HEK293 (cell line): ENCODE measurements at regions not wholly inside any gene's neighbourhood (a gene's known extent, or its start where the extent isn't known, plus 50 kb on each side); places are given as distances from the start of the nearest gene placed in this dataset.
A peak's percentile ranks its signal among the peaks of the same experiment; 100 is the strongest.
"Not testable (repeated sequence)": the region's sequence is repeated elsewhere in the genome, so short reads cannot be mapped to it uniquely, and the experiment has no call there.

ENCODE experiments used
- CTCF ChIA-PET: fragments of 350-600 bp; formaldehyde crosslinking; extraction: SDS; loops from one replicate; lab custom pipeline; 2021; ENCODE audit warnings: antibody characterized with exemption; lab: Yijun Ruan, JAX
- POLR2A ChIA-PET: fragments of 300-600 bp; formaldehyde crosslinking; extraction: SDS; loops from one replicate; lab custom pipeline; 2020; ENCODE audit warnings: antibody characterized with exemption, inconsistent platforms; lab: Yijun Ruan, JAX
- H3K27ac ChIP-seq: fragments of 200-500 bp; sonication (Bioruptor generic); 2 replicates; pipeline ENCODE4 v1.5.1; 2014; ENCODE audit warnings: low read depth, low read length, control low read depth, inconsistent platforms; ENCODE audit errors: extremely low read depth
- H3K36me3 ChIP-seq, 2 experiments: fragments of 200-500 bp in 1 of 2; sonication (Bioruptor generic) in 1 of 2; 1 replicate in 1 of 2; 2 replicates in 1 of 2; pipeline ENCODE4 v1.5.1; 2014 to 2017; ENCODE audit warnings: inconsistent platforms in 2 of 2, low read length in 2 of 2; ENCODE audit not compliant: control insufficient read depth in 2 of 2, insufficient read depth in 1 of 2
- H3K4me1 ChIP-seq: fragments of 200-500 bp; sonication (Bioruptor generic); 2 replicates; pipeline ENCODE4 v1.5.1; 2014; ENCODE audit warnings: mild to moderate bottlenecking, low read length, inconsistent platforms; ENCODE audit not compliant: control insufficient read depth, insufficient read depth
- H3K4me3 ChIP-seq: 2 replicates; pipeline ENCODE4 v1.5.1; 2011; ENCODE audit warnings: low read depth, mild to moderate bottlenecking, control low read depth, low read length, moderate library complexity
- H3K9me3 ChIP-seq: fragments of 200-500 bp; sonication (Bioruptor generic); 2 replicates; pipeline ENCODE4 v1.5.1; 2014; ENCODE audit warnings: low read depth, low read length, inconsistent platforms; ENCODE audit not compliant: control insufficient read depth, insufficient read depth
- BCL11A ChIP-seq: fragments of 450-650 bp; formaldehyde crosslinking; IDR thresholded peaks from 2 replicates; pipeline ENCODE4 v1.5.1; 2016; ENCODE audit warnings: low read depth, missing biosample characterization, missing genetic modification characterization
- KLF8 ChIP-seq: fragments of 450-650 bp; formaldehyde crosslinking; IDR thresholded peaks from 2 replicates; pipeline ENCODE4 v1.5.1; 2016; ENCODE audit warnings: missing biosample characterization, missing genetic modification characterization
- KLF9 ChIP-seq: fragments of 450-650 bp; formaldehyde crosslinking; IDR thresholded peaks from 2 replicates; pipeline ENCODE4 v1.5.1; 2016; ENCODE audit warnings: missing biosample characterization, missing genetic modification characterization, low read depth
- PRDM1 ChIP-seq: fragments of 450-650 bp; formaldehyde crosslinking; IDR thresholded peaks from 2 replicates; pipeline ENCODE4; 2016; ENCODE audit warnings: missing biosample characterization, missing genetic modification characterization
- TRIM28 ChIP-seq: IDR thresholded peaks from 2 replicates; pipeline ENCODE4 v1.6.1; 2011; ENCODE audit warnings: low read length, control low read depth, borderline replicate concordance
- ZBTB21 ChIP-seq: fragments of 450-650 bp; formaldehyde crosslinking; IDR thresholded peaks from 2 replicates; pipeline ENCODE4 v1.5.1; 2017; ENCODE audit warnings: missing biosample characterization, missing genetic modification characterization
- ZNF202 ChIP-seq: fragments of 450-650 bp; formaldehyde crosslinking; IDR thresholded peaks from 2 replicates; pipeline ENCODE4 v1.5.1; 2016; ENCODE audit warnings: missing biosample characterization, missing genetic modification characterization, borderline replicate concordance
- ZNF324 ChIP-seq: fragments of 450-650 bp; formaldehyde crosslinking; IDR thresholded peaks from 2 replicates; pipeline ENCODE4 v1.5.1; 2016; ENCODE audit warnings: missing biosample characterization, missing genetic modification characterization
- ZNF366 ChIP-seq: fragments of 450-650 bp; formaldehyde crosslinking; conservative IDR thresholded peaks from 2 replicates; pipeline ENCODE4 v1.5.1; 2016; ENCODE audit warnings: missing biosample characterization, missing genetic modification characterization
- ZSCAN23 ChIP-seq: fragments of 450-650 bp; formaldehyde crosslinking; IDR thresholded peaks from 2 replicates; pipeline ENCODE4 v1.5.1; 2016; ENCODE audit warnings: missing biosample characterization, missing genetic modification characterization
- TF ChIP-seq, protein P1 (sequence below): fragments of 450-650 bp; formaldehyde crosslinking; IDR thresholded peaks from 2 replicates; pipeline ENCODE4 v1.5.1; 2016; ENCODE audit warnings: missing biosample characterization, missing genetic modification characterization, borderline replicate concordance
- TF ChIP-seq, protein P2 (sequence below): fragments of 450-650 bp; formaldehyde crosslinking; IDR thresholded peaks from 2 replicates; pipeline ENCODE4 v1.5.1; 2016; ENCODE audit warnings: missing biosample characterization, missing genetic modification characterization
- TF ChIP-seq, protein P3 (sequence below): fragments of 450-650 bp; formaldehyde crosslinking; IDR thresholded peaks from 2 replicates; pipeline ENCODE4 v1.5.1; 2016; ENCODE audit warnings: missing biosample characterization, missing genetic modification characterization
- TF ChIP-seq, protein P4 (sequence below): fragments of 450-650 bp; formaldehyde crosslinking; IDR thresholded peaks from 2 replicates; pipeline ENCODE4 v1.5.1; 2016; ENCODE audit warnings: missing biosample characterization, missing genetic modification characterization
- TF ChIP-seq, protein P5 (sequence below): fragments of 450-650 bp; formaldehyde crosslinking; IDR thresholded peaks from 2 replicates; pipeline ENCODE4 v1.5.1; 2016; ENCODE audit warnings: missing biosample characterization, missing genetic modification characterization
- TF ChIP-seq, protein P6 (sequence below): fragments of 450-650 bp; formaldehyde crosslinking; IDR thresholded peaks from 2 replicates; pipeline ENCODE4 v1.5.1; 2016; ENCODE audit warnings: missing biosample characterization, missing genetic modification characterization

DNA sequence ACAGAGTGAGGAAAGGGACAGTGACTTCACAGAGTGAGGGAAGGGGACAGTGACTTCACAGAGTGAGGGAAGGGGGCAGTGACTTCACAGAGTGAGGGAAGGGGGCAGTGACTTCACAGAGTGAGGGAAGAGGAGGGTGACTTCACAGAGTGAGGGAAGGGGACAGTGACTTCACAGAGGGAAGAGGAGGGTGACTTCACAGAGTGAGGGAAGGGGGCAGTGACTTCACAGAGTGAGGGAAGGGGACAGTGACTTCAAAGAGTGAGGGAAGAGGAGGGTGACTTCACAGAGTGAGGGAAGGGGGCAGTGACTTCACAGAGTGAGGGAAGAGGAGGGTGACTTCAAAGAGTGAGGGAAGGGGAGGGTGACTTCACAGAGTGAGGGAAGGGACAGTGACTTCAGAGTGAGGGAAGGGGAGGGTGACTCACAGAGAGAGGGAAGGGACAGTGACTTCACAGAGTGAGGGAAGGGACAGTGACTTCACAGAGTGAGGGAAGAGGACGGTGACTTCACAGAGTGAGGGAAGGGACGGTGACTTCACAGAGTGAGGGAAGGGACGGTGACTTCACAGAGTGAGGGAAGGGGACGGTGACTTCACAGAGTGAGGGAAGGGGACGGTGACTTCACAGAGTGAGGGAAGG is 142.0 kb upstream of the PITRM1 start (continued):
- TF ChIP-seq, protein P1, sequence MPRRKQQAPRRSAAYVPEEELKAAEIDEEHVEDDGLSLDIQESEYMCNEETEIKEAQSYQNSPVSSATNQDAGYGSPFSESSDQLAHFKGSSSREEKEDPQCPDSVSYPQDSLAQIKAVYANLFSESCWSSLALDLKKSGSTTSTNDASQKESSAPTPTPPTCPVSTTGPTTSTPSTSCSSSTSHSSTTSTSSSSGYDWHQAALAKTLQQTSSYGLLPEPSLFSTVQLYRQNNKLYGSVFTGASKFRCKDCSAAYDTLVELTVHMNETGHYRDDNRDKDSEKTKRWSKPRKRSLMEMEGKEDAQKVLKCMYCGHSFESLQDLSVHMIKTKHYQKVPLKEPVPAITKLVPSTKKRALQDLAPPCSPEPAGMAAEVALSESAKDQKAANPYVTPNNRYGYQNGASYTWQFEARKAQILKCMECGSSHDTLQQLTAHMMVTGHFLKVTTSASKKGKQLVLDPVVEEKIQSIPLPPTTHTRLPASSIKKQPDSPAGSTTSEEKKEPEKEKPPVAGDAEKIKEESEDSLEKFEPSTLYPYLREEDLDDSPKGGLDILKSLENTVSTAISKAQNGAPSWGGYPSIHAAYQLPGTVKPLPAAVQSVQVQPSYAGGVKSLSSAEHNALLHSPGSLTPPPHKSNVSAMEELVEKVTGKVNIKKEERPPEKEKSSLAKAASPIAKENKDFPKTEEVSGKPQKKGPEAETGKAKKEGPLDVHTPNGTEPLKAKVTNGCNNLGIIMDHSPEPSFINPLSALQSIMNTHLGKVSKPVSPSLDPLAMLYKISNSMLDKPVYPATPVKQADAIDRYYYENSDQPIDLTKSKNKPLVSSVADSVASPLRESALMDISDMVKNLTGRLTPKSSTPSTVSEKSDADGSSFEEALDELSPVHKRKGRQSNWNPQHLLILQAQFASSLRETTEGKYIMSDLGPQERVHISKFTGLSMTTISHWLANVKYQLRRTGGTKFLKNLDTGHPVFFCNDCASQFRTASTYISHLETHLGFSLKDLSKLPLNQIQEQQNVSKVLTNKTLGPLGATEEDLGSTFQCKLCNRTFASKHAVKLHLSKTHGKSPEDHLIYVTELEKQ (tag by site-specific recombination) = 0 out of 2 replicates have a peak, but pooled peaks have one; percentile 4
- TF ChIP-seq, protein P2, sequence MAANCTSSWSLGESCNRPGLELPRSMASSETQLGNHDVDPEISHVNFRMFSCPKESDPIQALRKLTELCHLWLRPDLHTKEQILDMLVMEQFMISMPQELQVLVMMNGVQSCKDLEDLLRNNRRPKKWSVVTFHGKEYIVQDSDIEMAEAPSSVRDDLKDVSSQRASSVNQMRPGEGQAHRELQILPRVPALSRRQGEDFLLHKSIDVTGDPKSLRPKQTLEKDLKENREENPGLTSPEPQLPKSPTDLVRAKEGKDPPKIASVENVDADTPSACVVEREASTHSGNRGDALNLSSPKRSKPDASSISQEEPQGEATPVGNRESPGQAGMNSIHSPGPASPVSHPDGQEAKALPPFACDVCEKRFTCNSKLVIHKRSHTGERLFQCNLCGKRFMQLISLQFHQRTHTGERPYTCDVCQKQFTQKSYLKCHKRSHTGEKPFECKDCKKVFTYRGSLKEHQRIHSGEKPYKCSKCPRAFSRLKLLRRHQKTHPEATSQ = 0 out of 2 replicates have a peak, but pooled peaks have one; percentile 48
- TF ChIP-seq, protein P3, sequence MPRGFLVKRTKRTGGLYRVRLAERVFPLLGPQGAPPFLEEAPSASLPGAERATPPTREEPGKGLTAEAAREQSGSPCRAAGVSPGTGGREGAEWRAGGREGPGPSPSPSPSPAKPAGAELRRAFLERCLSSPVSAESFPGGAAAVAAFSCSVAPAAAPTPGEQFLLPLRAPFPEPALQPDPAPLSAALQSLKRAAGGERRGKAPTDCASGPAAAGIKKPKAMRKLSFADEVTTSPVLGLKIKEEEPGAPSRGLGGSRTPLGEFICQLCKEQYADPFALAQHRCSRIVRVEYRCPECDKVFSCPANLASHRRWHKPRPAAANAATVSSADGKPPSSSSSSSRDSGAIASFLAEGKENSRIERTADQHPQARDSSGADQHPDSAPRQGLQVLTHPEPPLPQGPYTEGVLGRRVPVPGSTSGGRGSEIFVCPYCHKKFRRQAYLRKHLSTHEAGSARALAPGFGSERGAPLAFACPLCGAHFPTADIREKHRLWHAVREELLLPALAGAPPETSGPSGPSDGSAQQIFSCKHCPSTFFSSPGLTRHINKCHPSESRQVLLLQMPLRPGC (tag by site-specific recombination) = peak; percentile 12; the same call in 1 of the 2 replicates
- TF ChIP-seq ZSCAN23 (tag by site-specific recombination) (0 out of 2 replicates have a peak, but pooled peaks have one; percentile 0), KLF9 (tag by site-specific recombination) (0 out of 2 replicates have a peak, but pooled peaks have one; percentile 4), TRIM28 (0 out of 2 replicates have a peak, but pooled peaks have one; percentile 12), BCL11A (tag by site-specific recombination) (0 out of 2 replicates have a peak, but pooled peaks have one; percentile 4), ZBTB21 (tag by site-specific recombination) (peak; percentile 91), KLF8 (tag by site-specific recombination) (peak; percentile 41)
- TF ChIP-seq, protein P4, sequence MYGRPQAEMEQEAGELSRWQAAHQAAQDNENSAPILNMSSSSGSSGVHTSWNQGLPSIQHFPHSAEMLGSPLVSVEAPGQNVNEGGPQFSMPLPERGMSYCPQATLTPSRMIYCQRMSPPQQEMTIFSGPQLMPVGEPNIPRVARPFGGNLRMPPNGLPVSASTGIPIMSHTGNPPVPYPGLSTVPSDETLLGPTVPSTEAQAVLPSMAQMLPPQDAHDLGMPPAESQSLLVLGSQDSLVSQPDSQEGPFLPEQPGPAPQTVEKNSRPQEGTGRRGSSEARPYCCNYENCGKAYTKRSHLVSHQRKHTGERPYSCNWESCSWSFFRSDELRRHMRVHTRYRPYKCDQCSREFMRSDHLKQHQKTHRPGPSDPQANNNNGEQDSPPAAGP (tag by site-specific recombination) = peak; percentile 92
- TF ChIP-seq, all 188 proteins: peak for 16; not testable (repeated sequence) for 172

DNA sequence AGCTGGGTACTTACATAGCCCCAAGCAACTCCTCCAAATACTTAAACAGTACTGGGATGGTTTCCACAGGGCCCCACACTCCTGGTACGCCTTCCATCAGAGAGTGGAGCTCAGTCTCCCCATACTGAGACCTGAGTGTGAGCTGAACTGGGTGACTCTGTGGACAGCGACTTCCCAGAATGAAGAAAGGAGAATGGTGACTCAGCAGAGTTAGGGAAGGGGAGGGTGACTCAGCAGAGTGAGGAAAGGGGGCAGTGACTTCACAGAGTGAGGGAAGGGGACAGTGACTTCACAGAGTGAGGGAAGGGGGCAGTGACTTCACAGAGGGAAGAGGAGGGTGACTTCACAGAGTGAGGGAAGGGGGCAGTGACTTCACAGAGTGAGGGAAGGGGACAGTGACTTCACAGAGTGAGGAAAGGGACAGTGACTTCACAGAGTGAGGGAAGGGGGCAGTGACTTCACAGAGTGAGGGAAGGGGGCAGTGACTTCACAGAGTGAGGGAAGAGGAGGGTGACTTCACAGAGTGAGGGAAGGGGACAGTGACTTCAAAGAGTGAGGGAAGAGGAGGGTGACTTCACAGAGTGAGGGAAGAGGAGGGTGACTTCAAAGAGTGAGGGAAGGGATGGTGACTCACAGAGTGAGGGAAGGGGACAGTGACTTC is 141.3 kb upstream of the PITRM1 start:
- H3K9me3 ChIP-seq, H3K4me3 ChIP-seq, H3K4me1 ChIP-seq, H3K36me3 ChIP-seq, CTCF ChIA-PET: not testable (repeated sequence)
- POLR2A ChIA-PET = interaction anchor here (0.8 kb wide), 1 partner anchor 1031 kb away, joined by 4 read pairs; no protein-coding TSS in a partner anchor
- peak overlapping the region; percentile 64; the same call in 1 of the 2 replicates for H3K27ac ChIP-seq
- 0 out of 2 replicates have a peak, but pooled peaks have one; percentile 20 for TF ChIP-seq ZNF366 (tag by site-specific recombination)
- 0 out of 2 replicates have a peak, but pooled peaks have one; percentile 3 for TF ChIP-seq ZNF202 (tag by site-specific recombination)
- TF ChIP-seq, protein P5, sequence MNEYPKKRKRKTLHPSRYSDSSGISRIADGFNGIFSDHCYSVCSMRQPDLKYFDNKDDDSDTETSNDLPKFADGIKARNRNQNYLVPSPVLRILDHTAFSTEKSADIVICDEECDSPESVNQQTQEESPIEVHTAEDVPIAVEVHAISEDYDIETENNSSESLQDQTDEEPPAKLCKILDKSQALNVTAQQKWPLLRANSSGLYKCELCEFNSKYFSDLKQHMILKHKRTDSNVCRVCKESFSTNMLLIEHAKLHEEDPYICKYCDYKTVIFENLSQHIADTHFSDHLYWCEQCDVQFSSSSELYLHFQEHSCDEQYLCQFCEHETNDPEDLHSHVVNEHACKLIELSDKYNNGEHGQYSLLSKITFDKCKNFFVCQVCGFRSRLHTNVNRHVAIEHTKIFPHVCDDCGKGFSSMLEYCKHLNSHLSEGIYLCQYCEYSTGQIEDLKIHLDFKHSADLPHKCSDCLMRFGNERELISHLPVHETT (tag by site-specific recombination) = peak; percentile 96
- TF ChIP-seq, protein P1 (tag by site-specific recombination) = peak; percentile 17; the same call in 1 of the 2 replicates
- peak; percentile 37; the same call in 1 of the 2 replicates for TF ChIP-seq BCL11A (tag by site-specific recombination)
- peak; percentile 24; the same call in 1 of the 2 replicates for TF ChIP-seq PRDM1
- TF ChIP-seq ZBTB21 (tag by site-specific recombination) = peak; percentile 98
- TF ChIP-seq, protein P6, sequence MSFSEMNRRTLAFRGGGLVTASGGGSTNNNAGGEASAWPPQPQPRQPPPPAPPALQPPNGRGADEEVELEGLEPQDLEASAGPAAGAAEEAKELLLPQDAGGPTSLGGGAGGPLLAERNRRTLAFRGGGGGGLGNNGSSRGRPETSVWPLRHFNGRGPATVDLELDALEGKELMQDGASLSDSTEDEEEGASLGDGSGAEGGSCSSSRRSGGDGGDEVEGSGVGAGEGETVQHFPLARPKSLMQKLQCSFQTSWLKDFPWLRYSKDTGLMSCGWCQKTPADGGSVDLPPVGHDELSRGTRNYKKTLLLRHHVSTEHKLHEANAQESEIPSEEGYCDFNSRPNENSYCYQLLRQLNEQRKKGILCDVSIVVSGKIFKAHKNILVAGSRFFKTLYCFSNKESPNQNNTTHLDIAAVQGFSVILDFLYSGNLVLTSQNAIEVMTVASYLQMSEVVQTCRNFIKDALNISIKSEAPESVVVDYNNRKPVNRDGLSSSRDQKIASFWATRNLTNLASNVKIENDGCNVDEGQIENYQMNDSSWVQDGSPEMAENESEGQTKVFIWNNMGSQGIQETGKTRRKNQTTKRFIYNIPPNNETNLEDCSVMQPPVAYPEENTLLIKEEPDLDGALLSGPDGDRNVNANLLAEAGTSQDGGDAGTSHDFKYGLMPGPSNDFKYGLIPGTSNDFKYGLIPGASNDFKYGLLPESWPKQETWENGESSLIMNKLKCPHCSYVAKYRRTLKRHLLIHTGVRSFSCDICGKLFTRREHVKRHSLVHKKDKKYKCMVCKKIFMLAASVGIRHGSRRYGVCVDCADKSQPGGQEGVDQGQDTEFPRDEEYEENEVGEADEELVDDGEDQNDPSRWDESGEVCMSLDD (tag by site-specific recombination) = peak; percentile 64; the same call in 1 of the 2 replicates
- TF ChIP-seq ZNF324 = peak; percentile 23; the same call in 1 of the 2 replicates
- 0 out of 2 replicates have a peak, but pooled peaks have one; percentile 17 for TF ChIP-seq KLF9 (tag by site-specific recombination)
